GM18858 (cell line): ENCODE measurements at regions not wholly inside any gene's neighbourhood (a gene's known extent, or its start where the extent isn't known, plus 50 kb on each side); places are given as distances from the start of the nearest gene placed in this dataset.
"Not testable (repeated sequence)": the region's sequence is repeated elsewhere in the genome, so short reads cannot be mapped to it uniquely, and the experiment has no call there.

Source experiments
- ATAC-seq: cut with Tn5 transposase; IDR thresholded peaks from one replicate; pipeline ENCODE4 v1.9.1; 2021; ENCODE audit not compliant: unreplicated experiment

DNA sequence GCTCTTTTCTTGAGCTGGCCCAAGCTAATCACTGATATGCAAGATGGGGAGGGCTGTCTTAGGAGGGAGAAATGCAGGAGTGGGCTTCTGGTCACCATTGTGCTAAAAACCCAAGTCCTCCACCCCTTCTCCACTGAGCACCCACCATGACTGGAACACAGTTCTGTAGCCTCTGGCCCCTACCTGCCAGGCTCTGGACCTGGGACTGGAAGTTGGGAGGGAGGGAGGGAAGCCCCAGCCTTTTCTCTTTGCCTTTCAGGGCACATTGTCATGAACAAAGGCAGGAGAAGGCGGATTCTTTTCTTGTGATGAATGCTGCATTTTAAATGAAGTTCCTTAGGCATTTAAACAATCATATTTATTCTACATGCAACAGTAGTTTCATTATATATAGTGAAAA lies 559.1 kb upstream of the TRPC7 start:
- no peak for ATAC-seq

DNA sequence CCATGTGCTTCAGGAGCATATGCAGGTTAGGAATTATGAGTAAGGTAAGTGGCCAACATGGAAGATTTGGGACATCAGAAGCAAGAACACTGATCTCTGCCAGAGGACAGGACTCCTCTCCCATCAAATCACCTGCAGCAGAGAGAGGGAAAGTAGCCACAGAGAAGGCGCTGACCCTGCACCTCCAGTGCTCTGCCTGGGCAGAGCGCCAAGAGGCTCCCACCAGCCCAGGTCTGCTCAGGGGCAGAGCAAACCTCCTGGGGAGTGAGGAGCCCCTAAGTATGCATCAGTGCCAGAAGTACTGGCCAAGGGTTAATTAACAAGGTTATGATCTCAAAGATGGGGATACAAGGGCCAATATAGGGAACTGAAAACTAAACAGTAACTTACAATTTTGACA lies 545.3 kb upstream of the TRPC7 start:
- no peak for ATAC-seq

DNA sequence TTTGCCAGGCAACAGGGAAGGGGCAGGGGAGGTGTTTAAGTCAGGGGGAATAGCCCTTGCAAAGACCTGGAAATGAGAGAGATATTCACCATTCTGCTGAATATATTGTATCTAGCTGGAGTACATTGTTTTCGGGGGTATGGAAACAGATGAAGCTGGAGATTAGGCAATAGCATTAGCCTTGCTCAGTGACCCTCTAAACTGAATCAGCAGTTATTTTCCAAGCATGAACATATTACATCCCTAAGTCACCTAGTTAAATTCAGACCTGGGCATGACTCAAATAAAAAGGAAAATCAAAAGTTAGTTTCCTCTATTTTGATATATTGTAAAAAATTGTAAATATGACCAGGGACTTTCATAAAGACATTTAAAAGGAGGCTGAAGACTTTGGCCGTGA lies 544.6 kb upstream of the TRPC7 start:
- no peak for ATAC-seq

DNA sequence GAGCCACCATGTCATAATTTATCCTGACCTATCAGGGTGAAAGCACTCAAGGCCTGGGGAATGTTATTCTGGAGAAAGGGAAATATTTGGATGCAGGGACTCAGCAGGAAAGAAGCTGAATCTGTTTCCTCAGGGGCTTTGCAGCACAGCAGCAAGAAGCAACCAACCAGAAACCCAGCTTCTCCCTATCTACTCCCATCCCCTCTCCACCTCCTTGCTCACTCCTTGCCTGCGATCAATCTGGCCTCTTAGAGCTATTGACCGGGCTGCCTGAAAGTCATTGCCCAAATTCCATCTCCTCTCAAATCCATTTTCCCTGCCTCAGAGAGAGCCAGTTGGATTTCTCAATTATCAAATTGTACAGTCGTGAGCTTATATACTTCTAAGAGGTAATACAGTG lies 542.0 kb upstream of the TRPC7 start:
- ATAC-seq: no peak

DNA sequence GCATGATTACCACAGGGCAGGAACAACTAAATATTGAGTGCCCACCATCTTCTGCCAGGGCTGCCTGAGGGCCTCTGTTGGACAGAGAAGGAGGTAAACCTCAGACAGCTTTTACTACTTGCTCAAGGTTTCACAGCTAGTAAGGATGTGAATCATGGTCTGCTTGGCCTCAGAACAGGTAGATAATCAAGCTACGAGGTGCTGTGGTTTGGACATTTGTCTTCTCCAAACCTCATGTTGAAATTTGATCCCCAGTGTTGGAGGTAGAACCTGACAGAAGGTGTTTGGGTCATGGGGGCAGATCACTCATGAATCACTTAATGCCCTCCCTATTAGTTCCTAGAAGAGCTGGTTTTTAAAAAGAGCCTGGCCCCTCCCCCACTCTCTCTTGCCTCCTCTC lies 541.2 kb upstream of the TRPC7 start:
- ATAC-seq: no peak

DNA sequence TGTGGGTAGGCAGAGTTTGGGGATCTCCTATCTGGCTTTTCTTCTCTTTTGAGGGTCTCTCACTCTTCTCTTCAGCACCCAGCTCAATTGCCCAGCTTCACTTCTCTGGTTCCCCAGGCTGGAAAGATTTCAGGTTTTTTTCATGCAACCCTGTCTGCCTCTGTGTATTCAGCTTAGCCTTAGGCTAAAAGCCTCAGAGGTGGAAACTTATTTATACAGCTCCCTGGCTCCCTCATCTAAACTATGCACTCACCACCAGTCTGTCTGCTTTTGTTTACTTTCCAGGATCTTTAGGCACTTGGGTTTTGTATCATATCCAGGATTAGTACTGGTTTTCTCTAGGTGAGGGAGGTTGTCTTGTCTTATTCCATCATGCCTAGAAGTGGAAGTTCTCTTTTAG lies 540.2 kb upstream of the TRPC7 start:
- no peak for ATAC-seq

DNA sequence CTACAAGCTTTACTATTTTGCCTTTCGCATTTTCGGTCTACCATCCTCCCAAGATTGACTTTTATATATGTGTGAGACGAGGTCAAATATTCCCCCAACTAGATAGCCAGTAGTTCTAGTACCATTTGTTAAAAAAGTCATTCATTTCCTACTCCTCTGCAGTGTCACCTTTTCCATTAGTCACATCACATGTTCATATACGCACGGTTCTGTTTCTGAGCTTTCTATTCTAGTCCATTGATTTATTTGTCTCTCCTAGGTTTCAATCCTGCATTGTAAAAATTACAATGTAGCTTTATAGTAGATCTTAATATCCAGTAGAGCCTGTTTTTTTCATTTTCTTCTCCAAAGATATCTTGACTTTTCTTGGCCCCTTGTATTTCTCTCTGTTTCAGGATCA lies 528.7 kb upstream of the TRPC7 start:
- no peak for ATAC-seq

DNA sequence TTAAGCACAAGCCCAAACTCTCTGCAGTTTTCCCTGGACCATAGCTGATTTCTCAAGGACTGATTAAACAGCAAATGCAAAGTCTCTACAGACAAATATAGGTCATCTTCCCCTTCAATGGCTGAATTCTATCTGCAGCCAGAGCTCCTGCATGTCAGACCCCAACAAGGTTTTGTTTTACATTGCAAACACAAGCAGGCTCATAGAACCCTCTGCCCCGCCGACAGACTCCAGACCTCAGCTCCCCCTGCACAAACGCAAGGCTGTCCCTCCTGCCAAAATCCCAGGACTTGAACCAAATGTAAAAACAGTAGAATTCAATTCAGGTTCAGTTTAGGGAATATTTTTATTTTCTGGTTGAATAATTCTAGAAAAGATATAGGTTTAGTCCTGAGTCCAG lies 526.7 kb upstream of the TRPC7 start:
- no peak for ATAC-seq

DNA sequence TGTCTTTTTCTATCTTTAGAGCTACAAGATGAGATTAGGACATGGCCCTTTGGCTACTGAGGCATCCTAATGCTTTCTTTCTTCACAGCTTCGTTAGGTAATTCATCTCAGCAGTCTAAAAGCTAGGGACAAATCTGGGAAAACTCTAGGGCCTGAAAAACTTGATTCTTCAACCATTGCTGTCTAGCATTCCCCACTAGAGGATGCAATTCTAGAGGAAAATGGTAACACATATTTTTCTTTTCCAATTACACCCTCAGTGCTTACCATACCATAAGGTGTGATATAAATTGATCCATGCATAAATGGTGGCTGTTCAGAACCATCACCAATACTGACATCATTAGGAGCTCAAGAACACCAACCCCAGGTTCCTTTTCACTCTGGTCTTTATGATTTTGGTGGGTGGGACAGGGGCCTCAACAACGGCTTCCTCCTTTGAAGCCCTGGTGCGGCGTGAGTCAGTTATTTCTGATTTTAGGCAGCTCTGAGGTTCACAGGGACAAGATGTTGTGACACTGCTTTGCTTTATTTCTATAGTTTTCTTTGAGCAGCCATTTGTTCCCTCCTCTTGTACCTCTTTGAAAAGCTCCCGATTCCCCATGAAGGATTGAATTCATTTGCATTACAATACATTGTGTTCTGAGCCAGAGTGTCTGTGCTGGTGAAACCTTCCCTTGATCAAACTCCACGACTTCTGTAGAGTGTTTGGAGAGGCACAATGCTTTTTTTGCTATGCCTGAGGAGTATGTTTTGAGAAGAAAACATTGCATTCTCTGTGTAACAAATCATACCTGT lies 526.0 kb upstream of the TRPC7 start:
- ATAC-seq: no peak

DNA sequence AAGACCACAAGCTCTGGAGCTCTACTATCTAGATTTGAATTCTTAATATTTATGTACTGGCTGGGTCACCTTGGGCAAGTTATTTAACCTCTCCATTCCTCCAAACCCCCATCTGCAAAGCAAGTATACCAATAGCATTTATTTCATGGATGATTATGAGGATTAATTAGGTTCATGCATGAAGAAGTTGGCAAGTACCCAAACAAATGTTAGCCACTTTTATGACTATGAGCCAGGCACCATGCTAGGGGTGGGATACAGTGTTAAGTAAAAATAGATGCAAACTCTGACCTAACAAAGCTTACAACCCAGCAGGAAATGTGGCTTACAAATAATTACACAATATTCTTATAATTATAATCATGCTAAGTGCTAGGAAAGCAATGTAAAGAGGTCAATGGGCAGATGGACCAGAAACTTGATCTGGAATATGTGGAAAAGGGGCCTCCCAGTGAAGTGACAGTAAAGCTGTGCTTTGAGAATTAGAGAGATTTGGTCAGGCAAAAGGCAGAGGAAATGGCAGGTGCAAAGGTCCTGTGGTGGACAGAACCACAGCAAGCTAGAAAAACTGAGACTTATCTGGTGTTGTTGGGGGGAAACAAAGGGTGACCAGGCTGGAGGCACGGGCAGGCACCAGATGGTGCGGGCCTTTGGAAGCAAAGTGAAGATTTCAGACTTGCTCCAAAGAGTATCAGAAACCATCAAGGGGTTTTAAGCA lies 525.2 kb upstream of the TRPC7 start:
- no peak for ATAC-seq

DNA sequence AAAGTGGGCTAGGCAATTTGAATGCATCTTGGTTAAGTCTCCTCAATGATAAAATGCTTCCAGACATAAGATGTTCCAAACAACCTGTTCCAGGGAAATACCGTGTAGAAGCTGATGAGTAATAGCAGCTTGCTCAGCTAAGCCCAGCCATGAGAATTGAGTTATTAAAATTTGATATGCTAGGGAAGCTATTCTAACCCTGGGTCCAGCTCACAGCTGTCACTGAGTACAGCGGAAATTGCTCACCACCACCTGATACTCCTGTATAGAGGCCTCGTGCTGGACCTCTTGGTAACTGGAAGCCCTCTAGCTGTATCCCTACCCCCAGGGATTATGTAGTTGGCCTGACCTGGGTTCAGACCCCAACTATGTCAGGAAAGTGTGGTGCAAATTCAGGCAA lies 521.3 kb upstream of the TRPC7 start:
- no peak for ATAC-seq

DNA sequence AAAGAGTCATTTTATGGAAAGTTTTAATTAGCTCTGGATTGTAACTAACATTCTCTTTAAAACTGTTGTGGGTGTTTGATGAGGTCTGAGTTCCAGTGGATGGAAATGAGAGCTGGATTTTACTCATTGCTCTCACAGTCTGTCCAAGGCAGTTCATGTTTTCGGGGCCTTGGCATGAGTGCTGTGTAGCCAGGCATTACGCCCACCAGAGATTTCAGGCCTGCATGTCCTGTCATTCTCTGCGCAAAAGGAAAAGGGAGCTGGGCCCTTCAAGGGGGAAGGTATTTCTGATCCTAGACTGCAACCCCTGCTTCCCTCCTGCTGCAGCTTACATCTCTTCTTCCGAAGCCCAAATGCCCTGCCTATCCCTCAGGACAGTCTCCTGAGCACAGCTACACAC lies 499.6 kb upstream of the TRPC7 start:
- no peak for ATAC-seq

DNA sequence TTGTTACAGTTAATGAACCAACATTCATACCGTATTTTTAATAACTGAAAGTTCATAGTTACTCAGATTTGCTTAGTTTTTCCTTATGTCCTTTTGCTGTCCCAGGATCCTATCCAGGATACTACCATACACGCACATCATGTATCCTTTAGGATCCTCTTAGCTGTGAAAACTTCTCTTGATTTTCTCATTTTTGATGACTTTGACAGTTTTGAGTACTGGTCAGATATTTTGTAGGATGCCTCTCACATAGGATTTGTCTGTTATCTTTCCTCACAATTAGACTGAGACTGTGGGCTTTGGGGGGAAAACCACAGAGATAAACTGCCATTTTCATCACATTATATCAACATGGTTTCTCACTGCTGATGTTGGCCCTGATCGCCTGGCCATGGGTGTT lies 491.3 kb upstream of the TRPC7 start:
- no peak for ATAC-seq

DNA sequence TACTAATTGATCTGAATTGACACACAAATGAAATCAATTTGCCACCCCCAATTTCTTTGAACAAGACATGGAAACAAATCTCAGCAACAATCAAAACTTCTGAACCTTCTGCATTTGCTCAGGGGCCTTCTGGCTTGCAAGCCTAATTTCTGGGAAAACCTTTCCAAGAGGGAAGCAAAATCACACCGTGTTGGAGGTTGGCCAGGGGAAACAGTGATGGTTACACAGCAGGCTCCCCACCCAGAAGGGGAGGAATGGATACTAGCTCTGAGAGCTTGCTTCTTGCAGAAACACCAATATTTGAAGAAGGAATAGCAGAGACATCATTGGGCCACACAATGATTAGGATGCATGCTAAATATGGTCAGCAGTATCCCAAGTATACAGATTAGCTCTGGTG lies 488.6 kb upstream of the TRPC7 start:
- ATAC-seq: no peak

DNA sequence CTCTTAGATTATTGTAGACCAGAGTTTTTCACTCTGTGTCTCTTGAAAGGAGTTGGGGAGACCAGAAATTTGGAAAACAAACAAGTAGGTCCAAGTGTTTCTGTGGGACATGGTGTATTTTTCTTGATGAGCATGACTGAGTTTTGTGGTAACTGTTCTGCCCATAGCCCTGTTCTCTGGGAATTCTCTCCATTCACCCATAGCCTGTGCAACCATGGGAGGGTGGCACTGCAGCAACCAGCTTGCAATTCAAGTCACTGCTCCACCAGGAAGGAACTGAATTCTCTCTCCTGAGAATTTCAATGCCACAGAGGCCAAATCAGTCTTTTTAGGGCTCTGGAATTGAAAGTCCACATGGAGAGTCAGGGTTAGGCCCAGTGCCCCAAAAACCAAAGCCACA lies 475.3 kb upstream of the TRPC7 start:
- ATAC-seq: no peak

DNA sequence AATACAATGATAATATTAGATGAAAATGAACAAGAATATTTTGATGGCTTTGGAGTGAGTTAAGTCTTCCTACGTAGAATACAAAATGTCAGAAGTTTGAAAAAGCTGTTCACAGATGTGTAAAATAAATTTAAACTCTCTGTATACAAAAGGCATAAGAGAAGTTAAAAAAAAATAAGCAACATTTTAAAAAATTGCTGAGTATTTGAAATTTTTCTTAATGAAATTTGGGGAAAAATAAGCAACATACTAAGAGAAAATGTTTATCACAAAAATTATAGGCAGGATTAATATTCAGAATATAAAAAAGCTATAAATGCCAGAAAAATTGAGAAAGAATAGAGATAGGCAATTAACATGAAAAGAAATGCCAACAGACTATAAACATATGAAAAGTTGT lies 470.7 kb upstream of the TRPC7 start:
- no peak for ATAC-seq

DNA sequence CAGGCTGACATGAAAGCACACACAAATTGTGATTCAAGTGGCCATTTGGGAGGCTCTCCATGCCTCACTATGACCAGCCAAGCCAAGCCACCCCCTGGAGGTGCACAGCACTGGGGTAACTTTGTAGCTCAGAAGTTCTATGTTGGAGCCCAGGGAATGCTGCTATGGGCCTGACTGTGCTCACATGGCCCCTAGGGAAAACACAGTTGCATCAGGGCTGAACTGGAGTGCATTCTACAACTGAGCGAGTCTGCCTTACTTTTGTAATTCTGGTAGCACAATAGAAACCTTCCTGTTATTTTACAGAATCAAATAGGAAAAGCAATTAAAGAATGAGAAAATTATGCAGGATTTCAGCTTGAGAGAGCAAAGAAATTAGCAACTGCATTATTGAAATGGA lies 455.5 kb upstream of the TRPC7 start:
- ATAC-seq: no peak

DNA sequence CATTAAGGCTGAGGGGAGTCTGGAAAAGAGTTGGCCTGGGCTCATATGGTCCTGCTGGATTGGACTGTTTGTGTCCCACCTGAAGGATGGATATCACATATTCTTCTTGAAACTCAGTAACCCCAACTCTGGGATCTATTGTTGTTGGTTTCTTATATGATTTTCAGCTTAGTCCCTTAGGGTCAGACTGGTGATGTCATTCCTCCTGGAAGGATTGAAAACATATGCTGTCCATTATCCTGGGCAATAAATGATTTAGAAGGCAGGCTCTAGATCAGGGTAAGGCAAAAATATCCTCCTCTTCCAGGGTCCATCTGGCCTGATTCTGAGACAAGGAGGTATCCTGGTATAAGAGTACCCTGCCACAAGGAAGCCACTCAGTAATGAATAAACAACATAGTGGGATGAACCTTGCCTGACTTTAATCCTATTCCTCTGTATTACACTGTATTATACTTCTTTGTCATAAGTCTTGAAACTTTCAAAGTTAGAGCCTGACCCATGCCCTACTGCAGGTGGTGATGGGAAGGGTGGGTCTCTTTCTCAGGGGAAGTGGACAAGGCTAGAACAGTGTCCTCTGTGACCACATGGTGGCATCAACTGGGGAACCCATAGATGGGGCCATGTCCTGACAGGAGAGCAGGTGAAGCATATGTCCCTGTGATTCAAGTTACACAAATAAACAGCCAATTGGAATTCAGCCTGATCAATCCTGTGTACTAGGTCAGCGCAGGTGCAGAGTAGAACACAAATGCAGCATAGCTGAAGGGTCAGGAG lies 454.4 kb upstream of the TRPC7 start:
- ATAC-seq: no peak

DNA sequence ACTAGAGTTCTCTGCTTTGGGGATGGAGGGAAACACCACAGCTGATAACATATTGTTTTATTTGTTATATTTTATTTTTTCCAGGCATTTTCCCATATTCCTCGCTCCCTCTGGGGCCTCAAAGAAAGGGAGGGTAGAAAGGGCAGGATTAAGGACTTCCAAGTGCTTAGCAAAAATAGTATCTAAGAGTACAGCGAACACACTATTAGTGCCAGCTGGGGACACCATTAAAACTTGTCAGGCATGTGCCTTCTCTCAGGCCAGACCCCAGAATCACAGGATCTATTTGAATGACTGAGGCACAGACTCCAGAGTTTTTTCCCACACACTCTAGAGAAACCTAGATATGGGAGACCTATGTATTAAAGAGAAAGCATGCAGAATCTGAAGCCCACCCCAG lies 451.0 kb upstream of the TRPC7 start:
- ATAC-seq: no peak

DNA sequence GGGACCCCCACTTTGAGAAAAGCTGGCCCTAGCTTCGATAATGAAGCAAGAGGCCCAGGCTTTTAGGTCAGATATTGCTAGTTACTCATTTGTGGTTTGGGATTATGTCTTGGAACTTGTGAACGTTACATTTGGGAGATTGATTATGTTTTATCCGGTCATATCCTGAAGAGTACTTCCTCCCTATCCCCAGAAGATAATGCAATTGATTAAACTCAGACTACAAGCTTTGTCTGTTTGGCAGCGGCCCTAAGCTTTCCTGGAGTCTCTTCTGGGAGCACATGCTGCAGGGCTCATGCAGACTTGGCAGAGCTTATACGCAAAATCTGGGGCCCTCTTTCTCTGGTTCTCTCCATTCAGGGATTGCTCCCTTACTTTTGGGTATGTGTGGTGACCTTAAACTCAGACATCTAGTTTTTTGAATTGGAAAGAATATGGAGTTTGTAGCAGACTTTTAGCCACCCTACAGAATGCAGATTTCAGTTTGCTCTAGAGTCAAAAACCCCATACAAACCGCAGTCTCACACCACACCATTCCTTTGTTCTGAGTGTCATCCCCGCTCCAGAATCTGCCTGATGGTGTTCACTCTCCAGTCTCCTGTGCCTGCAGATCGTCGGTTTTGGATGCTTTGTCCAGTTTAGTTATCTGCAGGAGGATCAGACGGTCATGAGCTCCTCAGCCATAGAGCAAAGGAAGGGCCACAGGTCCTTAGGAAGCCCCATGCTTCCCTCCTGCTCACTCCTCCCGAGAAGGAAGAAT lies 449.5 kb upstream of the TRPC7 start:
- ATAC-seq: no peak

DNA sequence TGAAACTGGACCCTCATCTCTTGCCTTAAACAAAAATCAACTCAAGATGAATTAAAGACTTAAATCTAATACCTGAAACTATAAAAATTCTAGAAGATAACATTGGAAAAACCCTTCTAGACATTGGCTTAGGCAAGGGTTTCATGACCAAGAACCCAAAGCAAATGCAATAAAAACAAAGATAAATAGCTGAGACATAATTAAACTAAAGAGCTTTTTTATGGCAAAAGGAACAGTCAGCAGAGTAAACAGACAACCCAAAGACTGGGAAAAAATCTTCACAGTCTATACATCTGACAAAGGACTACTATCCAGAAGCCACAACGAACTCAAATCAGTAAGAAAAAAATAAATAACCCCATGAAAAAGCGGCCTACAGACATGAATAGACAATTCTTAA lies 446.9 kb upstream of the TRPC7 start:
- not testable (repeated sequence) for ATAC-seq
